Activated CD4-positive, alpha-beta T cell treated with anti-CD3 and anti-CD28 coated beads, Interleukin-2, amount 50 U/mL, for 24 hours (primary cell): ENCODE measurements at regions not wholly inside any gene's neighbourhood (a gene's known extent, or its start where the extent isn't known, plus 50 kb on each side); places are given as distances from the start of the nearest gene placed in this dataset.

ENCODE experiments used
- DNase-seq, 2 donors: peaks; one replicate each; pipeline ENCODE4 v3.0.0-alpha.2; 2020; ENCODE audit warnings: low read depth in 1 of 2, low spot score in 1 of 2

DNA sequence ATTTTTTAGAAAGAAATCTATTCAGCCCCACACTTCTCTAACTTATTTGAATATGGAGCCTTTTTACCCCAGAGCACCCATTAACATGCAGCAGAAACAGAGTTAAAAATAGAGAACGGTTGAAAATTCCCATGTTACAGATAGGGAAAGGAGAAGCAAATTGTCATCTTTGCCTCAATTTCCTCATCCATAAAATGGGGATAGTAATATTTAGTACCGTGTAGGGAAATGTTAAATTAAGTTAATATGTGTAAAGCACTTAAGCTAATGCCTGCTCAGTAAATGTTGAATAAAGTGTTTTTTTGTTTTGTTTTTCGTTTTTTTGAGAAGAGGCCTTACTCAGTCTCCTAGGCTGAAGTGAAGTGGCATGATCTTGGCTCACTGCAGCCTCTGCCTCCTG, 50.3 kb downstream of the NAV1 start:
- no peak for DNase-seq

DNA sequence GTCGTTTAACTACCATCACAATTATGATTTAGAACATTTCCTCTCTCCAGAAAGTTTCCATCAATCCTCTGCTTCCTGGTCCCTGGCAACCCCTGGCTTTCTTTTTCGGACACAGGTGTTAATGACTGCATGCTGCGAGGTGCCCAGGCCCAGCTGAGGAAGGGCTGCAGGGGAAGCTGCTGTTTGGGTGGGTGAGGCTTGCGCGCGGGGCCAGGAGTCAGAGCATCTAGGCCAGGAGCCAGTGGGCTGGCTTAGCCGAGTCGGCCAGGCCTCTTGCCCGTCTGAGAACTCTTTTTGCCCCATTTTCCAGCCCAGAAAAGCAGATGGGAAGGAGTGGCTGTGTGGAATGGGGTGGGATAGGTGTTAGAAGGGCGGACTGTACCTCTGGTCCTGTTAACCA, 51.5 kb downstream of the NAV1 start:
- DNase-seq, result no peak

DNA sequence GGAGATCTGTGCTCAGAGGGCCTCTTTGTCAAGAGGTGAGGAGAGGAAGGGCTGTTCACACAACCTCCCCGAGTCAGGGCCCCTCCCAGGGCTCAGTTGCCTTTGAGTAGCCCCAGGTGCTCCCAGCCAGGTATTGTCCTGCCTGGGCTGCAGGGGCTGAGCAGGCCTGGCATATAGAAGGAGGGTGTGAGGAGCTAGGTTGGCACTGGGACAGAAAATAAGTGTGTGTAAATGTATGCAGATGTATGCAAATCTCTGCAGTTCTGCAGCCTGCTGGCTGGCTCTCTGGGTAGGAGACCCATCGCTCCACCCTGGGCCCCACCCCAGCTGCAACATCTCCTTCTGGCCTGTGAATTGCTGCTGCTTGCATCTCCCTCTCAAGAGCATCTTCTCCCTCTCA, 52.4 kb downstream of the NAV1 start:
- no peak for DNase-seq

DNA sequence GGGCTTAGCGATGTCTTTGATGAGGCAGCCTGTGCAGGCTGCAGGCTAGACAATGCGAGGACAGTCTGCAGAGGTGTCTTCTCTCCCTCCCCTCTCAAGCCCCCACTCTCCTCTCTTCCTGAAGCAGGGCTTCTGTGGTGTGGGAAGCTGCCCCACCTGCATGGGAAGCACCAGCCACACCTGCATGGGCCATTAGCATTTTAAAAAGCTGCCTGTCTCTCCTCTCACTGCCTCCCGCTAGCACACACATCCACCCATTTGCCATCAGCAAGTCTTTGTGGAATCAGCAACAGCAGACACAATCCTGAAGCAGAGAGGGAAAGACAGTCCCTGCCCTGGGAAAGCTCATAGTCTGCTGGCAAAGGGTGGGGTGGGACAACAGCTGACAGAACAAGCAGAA, 53.1 kb downstream of the NAV1 start:
- no peak for DNase-seq

DNA sequence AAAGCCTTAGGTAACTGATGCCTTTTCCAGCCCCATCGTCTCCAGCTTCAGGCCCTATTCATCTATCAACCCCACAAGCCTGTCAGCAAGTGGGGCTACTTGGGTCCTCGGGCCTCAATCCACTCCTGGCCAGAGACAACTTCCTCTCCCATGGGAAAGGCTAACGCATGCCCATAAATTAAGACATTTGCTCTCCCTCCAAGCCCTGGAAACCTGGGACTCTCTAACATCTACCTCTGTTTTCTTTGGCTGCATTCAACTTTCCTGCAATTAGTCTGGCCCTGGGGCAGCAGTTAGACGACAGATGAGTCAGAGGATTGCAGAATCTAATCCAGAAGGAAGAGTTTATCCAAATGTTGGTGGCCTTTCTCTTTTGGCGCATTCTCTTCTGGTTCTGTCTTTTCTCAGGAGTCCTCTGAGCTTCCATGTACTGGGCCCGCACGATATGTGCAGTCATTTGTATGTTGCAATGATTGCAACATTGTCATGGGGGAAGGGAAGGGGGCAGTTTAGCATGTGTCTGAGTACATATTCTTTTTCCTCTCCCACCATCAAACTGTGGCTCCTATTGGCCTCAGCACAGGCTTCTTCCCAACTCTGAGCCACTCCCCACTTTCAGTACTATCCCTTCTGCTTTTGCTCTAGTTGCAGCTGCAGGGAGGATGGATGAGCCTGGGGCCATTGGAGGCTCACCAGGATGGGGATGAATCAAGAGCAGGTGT, 54.4 kb downstream of the NAV1 start:
- no peak for DNase-seq

DNA sequence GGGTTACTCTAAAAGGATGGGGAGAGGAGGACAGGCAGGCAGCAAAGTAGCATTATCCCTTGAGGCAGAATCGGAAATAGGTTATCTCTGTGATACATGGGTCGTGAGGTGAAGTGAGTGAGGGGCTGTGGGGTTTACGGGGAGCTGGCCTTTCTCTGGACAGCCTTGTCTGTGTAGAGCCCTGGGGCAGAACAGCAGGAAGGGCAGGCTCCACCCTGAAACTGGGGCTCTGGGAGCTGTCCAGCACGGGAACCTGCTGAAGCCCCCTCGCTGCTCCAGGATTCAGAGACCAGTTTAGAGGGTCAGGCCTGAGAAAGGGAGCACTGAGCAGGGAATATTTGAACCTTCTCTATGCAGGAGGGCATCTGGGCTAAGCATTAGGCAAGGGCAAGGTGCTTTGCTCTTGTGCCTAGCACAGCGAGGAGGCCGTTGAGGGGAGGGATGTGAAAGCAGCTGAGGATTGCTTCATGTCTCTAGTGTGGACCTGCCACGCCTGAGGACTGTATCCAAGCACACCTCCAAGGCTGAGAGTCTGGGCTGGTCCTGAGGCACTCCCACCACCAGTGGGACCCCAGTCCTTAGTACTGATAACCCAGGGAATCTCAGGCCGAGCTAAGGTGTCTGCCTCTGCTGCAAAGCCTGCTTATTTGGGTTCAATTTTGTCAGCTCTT, 55.8 kb downstream of the NAV1 start:
- no peak for DNase-seq

DNA sequence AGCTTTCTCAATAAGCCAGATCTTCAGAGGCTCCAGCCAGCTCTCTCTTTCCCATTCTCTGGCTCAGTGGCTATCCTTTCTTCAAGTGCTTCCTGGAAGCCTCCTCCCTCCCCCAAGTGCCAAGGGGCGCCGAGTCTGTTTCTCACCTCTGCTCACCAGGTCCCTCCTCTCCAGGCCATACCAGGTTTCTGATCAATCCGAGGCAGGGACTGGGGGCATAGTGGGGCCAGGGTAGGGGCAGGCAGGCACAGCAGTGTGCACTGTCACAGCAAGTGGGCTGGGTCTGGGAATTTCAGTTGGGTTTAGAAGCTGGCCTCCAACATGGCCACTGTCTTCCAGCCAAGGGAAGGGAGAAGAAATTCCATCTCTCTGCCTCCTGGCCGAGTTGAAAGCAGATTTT, 56.5 kb downstream of the NAV1 start:
- no peak for DNase-seq

DNA sequence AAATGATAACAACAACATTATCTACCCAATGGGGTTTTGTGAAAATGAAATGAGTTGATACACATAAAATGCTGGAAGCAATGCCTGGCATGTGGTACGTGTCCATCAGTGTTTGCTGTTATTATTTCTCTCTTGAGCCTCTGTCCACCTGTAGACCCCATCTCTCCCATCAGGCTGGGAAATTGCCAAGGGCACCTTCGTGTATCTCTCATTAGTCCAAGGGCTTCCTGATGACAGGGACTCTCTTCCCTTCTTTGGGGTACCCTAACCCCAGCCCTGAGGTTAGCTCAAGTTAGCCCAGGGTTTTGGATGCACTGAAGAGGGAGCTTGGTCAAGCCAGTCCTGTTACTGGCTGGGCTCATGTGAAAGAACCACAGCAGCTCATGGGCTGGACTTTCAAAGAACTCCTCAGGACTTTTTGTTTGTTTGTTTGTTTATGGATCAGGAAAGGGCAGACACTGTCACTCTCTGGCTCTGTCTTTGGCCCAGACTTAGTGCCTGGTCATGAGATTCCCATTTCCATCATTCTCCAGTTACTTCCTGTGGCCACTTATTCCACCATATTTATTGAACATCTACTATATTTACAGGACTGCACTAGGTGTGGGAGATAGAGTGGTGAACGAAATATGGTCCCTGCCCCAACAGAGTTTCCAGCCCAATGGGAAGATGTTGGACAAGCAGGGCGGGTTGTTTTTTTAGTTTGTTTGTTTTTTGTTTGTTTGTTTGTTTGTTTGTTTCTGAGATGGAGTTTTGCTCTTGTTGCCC, 57.4 kb downstream of the NAV1 start:
- no peak for DNase-seq

DNA sequence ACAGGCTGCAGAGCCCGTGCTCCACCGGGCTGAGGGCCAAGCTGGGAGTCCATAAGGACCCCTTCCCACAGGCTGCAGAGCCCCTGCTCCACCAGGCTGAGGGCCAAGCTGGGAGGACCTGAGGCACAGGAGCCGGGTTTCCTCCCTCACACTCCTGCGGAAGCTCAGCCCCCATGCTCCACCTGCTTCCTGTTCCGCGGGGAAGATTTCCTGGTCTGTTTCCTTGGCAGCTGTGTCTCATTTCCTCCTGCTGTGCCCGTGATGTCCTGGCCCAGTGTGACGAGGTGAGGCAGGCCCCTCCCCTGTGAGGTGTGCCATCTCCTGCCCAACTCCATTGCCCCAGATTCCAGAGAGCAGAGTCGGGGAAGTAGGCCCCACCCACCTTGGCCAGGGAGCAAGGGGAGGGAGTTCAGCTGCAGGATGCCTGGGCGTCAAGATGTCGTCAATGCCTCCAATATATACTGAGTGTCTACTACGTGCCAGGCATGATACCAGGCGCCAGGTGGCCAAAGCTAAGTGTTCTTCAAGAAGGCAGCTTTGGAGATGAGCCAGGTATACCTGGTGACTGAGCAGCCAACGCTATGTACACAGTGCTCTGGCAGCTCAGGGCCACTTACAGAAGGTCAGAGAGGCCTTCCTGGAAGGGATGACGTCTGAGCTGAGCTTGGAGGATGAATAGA, 58.8 kb downstream of the NAV1 start:
- DNase-seq, result no peak

DNA sequence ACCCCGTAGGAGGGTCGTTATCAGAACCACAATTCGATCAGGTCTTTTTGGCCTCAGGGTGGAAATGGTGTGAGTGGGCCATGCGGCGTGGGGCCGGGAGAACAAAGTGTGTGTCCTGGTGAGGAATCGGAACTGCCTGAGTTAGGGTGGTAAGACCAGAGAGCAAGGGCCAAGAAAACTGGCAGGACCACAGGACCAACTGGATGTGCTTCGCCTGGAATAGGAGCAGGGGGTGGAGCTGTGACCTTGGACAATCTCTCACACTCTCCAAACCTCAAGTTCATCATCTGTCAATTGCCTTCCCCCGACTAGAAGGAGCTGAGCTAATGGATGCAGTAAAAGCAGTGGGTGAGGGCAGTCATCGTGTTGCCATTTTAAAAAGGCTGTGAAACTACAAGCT, 59.5 kb downstream of the NAV1 start:
- no peak for DNase-seq

DNA sequence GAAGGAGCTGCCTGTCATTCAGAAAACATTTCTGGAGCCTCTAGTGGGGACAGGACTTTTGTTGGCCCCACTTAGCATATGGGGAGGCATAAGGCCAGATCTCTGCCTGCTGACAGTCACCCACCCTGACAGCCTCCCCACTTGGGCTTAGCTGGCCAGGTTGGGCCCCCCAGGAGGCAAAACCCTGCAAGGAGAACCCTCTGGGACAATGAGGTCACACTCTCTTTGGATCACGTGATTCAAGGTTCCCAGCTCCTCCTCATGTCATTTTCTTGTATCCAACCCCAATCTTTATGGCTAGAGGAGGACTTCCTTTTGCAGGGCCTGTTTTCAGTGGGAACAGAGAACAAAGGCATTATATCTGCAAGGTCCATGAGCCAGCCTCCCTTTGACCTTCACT, 60.0 kb downstream of the NAV1 start:
- no peak for DNase-seq

DNA sequence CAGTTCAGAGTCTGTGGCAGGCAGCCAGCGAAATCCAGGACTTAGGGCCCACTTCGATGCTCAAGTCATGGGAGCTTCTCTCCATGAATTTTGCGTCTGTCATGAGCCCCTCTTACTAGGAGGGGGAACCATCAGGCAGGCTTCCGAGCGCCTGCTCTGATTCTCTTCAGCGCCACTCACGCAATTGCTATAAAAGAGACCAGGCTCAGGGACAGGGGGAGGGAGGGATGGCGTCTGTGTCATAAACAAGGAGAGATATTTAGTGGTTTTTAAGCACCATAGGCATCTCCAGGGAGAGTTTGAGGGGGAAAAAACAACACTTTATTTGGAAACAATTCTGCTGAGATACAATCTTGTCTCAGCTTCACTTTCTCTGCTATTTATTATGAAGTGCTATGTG, 60.6 kb downstream of the NAV1 start:
- DNase-seq, result no peak

DNA sequence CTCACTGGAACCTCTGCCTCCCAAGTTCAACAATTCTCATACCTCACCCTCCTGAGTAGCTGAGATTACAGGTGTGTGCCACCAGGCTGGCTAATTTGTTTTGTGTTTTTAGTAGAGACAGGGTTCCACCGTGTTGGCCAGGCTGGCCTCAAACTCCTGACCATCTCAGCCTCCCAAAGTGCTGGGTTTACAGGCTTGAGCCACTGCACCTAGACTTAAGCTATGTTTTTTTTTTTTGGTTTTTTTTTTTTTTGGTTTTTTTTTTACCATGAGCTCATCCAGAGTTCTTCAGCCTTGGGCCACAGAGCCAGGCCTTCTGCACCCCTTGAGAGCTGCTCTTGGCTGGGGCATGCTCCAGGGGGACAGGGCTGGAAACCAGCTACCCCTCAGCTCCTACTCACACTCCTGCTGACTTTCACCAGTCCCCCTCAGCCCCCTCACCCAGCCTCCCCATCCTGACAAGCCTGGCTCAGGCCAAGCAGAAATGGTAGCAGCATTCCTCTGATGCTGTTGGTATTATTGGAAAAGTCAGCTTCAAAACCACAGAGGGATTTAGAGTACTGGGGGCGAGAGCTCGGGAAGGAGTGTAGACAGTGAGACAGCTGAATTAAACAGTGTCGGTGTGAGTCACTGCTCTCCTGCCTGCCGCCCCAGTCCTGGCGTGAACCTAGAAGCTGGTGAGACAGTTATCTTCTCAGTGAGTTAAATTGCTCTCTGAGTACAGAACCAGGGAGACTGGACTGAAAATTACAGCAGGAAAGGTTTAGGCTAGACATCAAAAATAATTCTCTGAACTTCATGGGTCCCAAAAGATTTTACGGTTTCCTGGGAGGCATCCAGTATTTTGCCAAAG, 63.7 kb downstream of the NAV1 start:
- DNase-seq, result no peak

DNA sequence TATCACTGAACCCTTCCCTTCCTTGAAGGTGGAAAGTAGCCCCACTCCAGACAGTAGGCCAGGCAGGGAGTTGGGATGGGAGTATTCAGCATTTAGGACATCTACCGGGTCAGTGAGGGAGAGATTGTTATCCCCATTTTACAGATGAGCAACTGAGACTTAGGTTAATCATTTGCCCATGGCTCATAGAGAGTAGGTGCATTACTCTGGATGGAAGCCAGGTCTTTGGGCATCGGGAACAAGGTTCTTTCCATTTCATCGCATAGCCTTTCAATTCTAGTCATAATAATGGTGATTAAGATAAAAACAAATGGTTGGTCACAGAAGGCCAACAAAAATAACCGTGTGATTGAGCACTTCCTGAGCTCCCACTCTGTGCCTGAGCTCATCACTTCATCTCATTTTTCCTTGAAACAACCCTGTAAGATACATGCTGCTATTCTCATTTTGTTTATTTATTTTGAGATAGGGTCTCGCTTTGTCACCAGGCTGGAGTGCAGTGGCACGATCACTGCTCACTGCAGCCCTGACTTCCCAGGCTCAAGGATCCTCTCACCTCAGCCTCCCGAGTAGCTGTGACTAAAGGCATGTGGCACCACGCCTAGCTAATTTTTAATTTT, 64.8 kb downstream of the NAV1 start:
- no peak for DNase-seq

DNA sequence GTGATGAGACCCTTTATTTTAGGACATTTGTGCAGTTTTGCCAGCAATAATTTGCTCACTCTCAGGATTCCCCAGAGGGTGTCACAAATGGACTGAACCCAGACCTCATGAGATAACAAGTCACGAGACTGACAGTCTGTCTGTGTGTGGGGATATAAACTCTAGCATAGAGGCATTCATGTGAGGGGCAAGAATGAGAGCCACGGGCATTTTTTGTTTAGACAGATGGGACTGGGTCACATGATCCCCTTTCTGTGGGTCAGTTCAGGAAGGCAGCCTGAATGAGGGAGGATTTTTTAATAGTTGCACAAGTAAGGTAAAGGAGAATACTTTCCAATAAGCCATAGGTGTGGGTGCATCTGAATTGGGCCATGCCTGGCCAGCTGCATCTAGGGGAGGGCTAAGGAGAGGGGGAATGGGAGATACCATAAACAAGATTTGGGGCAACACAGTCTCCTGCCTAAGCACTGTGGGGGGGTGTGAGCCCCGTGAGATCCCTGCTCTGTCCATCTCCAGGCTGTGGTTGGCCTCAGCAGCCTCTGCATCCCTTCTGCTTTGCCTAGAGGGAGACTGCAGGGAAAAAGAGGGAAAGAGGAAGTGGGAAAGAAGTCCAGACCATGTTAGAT, 66.6 kb downstream of the NAV1 start:
- DNase-seq, result no peak

DNA sequence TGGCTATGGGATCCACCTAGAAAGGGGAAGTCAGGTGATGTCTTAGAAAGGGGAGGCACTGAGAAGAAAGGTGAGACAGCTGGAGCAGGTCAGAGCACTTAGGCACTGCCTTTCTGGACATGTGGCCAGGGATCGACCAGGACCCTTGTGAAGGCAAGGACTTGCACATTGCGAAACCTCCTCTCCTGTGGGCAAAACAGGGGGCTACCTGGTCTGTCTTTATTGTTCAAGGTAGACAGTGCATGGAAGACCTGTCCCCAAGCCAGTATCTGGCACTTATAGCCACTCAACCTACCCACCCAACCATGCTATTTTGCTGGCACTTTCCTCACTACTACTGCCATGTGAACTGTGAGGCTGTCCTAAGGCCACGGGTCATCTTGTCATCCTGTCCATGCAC, 67.2 kb downstream of the NAV1 start:
- DNase-seq, result no peak

DNA sequence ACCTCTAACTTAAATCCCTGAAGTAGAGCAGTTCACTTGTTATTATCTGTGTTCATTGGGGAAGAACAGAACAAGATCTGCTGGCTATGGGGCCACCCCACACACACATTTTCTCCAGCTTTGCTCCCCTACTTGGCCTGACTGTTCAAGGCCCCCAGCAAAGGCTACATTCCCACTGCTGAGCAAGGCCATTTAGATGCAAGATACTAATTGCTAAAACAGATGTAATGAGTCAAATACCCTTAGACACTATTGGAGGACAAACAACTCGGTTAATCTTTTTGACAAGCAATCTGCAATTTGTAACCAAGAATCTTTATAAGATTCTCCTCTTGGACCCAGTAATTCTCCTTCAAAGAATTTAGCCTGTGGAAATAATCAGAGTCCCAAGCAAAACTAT, 67.7 kb downstream of the NAV1 start:
- no peak for DNase-seq

DNA sequence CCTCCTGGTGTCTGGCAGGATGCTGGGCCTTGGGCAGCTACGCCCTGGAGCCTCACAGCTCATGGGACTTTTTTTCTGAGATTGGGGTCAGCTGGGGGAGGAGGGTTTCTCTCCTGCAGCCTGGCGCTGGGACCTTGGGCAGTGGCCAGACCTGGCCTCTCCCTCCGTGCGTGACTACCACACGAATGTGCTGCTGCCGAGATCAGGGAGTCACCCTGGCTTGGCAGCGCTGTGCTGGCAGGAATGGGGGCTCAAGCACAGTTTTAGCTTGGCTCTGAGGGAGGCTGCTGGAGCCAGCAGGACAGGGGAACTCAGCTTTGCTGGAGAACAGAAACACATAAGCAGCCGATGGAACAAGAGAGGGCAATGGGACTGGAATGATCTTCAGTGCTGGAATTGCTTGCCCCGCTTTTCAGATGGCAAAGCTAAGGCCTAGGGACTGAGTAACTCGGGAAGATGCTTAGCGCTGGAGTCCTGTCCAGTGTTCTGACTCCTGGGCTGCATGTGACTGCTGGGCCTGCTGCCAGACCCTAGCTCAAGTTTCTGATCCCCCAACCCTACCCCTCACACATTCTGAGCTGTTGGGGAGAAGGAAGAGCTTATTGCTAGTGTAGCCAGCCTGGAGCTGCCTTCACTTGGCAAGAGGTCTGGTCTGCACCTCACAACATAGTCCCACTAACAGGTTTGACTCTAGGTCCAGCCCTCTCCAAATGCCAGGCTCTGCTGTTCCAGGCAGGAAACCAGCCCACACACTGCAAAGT, 69.9 kb downstream of the NAV1 start:
- no peak for DNase-seq

DNA sequence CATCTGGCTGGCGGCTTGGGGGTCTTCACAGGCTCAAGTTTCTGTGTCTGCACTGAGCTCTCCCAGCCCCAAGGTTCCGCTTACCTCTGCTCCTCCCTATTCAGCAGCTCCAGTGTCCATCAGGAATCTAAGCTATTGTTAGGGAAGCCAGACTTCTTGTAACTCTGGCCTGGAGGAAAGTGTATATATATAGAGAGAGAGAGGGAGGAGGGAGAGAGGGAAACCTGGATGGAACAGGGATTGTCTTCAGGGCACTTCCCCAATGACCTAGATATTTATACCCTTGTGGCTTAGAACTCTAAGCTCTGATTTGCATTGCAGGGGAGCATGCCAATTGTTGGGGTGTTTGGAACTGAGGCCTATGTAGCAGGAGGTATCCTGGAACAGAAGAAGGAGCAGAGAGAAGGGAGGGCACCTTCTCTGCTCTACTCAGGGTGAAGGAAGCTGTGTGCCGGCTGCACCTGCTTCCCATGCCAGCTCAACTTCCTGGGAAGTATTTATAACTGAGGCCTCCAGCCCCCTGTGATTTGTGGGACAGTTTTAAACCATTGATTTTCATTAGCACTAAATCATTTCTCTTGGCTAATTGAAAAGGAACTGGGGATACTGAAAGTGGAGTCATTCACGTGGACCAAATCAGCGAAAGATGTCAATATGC, 70.9 kb downstream of the NAV1 start:
- no peak for DNase-seq
